Hepatocyte (in vitro differentiated cells): ENCODE measurements at regions not wholly inside any gene's neighbourhood (a gene's known extent, or its start where the extent isn't known, plus 50 kb on each side); places are given as distances from the start of the nearest gene placed in this dataset.

Experiments used
- DNase-seq: peaks from one replicate; pipeline ENCODE4 v3.0.0-alpha.2; 2016; ENCODE audit warnings: low spot score
- H2AFZ ChIP-seq: fragments of 200-600 bp; sonication (generic); 2 replicates; pipeline ENCODE4 v1.6.0; 2016; ENCODE audit warnings: antibody characterized with exemption, mild to moderate bottlenecking
- H3K27ac ChIP-seq: fragments of 200-600 bp; sonication (generic); 2 replicates; pipeline ENCODE4 v1.5.1; 2016; ENCODE audit warnings: mild to moderate bottlenecking
- H3K27me3 ChIP-seq: fragments of 200-600 bp; sonication (generic); 2 replicates; pipeline ENCODE4 v1.6.1; 2016
- H3K36me3 ChIP-seq: fragments of 200-600 bp; sonication (generic); replicated peaks from 2 replicates; pipeline ENCODE4 v1.5.1; 2016; ENCODE audit warnings: low read depth; ENCODE audit not compliant: insufficient read depth
- H3K4me1 ChIP-seq: fragments of 200-600 bp; sonication (generic); 2 replicates; pipeline ENCODE4 v1.5.1; 2016; ENCODE audit warnings: mild to moderate bottlenecking, moderate library complexity; ENCODE audit not compliant: insufficient read depth
- H3K4me2 ChIP-seq: fragments of 200-600 bp; sonication (generic); 2 replicates; pipeline ENCODE4 v1.6.0; 2016
- H3K4me3 ChIP-seq: fragments of 200-600 bp; sonication (generic); 2 replicates; pipeline ENCODE4 v1.5.1; 2016; ENCODE audit warnings: mild to moderate bottlenecking
- H3K79me2 ChIP-seq: fragments of 200-600 bp; sonication (generic); 2 replicates; pipeline ENCODE4 v1.6.0; 2017; ENCODE audit warnings: mild to moderate bottlenecking
- H3K9me2 ChIP-seq: fragments of 200-600 bp; sonication (generic); replicated peaks from 2 replicates; pipeline ENCODE4 v1.6.0; 2017; ENCODE audit warnings: mild to moderate bottlenecking; ENCODE audit not compliant: insufficient read depth
- H3K9me3 ChIP-seq: fragments of 200-600 bp; sonication (generic); 2 replicates; pipeline ENCODE4 v1.5.1; 2016; ENCODE audit warnings: low read depth, mild to moderate bottlenecking
- H4K20me1 ChIP-seq: fragments of 200-600 bp; sonication (generic); 2 replicates; pipeline ENCODE4 v1.6.0; 2016; ENCODE audit warnings: mild to moderate bottlenecking; ENCODE audit not compliant: insufficient read depth, poor library complexity, severe bottlenecking
- EZH2 ChIP-seq: fragments of 200-600 bp; sonication (generic); IDR thresholded peaks from 2 replicates; pipeline ENCODE4 v1.6.1; 2016; ENCODE audit warnings: antibody characterized with exemption, mild to moderate bottlenecking, borderline replicate concordance
- EZH2phosphoT487 ChIP-seq: fragments of 200-600 bp; sonication (generic); IDR thresholded peaks from one replicate; pipeline ENCODE4 v1.6.1; 2018; ENCODE audit warnings: antibody characterized with exemption, mild to moderate bottlenecking, low read depth, moderate library complexity; ENCODE audit not compliant: unreplicated experiment, severe bottlenecking
- WGBS: methylation state at CpG from one replicate; pipeline ENCODE4 v1.1.6; 2016; ENCODE audit warnings: low lambda C conversion rate; ENCODE audit errors: missing lambda C conversion rate; 5-methylcytosine and 5-hydroxymethylcytosine counted together
- TF ChIP-seq, protein P1 (sequence below): fragments of 200-600 bp; sonication (generic); IDR thresholded peaks from 2 replicates; pipeline ENCODE4 v1.5.1; 2016; ENCODE audit warnings: antibody characterized with exemption, mild to moderate bottlenecking; ENCODE audit not compliant: poor library complexity

DNA sequence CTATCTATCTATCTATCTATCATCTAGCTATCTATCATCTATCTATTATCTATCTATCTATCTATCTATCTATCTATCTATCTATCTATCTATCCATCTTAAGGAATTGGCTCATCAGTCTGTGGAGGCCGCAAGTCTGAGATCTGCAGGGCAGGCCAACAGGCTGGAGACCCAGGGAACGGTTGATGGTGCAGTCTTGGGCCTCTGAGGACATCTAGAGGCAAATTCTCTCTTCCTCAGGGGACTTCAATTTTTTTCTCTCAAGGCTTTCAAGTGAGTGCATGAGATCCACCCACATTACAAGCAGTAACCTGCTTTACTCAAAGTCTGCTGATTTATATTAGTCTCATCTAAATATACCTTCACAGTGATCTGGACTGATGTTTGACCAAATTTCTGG lies 197.0 kb downstream of the GLRX3 start:
- Histone ChIP-seq H4K20me1 (no peaks in the 10 kb centered on the region), H3K27me3 (no peaks in the 10 kb centered on the region), H3K4me3 (no peak overlapping the region), H3K4me1 (no peaks in the 10 kb centered on the region), H3K9me3 (no peaks in the 10 kb centered on the region), H3K79me2 (no peaks in the 10 kb centered on the region), H2AFZ (no peak overlapping the region), H3K9me2 (no peaks in the 10 kb centered on the region), H3K36me3 (no peaks in the 10 kb centered on the region), H3K4me2 (no peak overlapping the region), H3K27ac (no peak overlapping the region)
- TF ChIP-seq EZH2 (no peak), EZH2phosphoT487 (no peak)
- TF ChIP-seq, protein P1, sequence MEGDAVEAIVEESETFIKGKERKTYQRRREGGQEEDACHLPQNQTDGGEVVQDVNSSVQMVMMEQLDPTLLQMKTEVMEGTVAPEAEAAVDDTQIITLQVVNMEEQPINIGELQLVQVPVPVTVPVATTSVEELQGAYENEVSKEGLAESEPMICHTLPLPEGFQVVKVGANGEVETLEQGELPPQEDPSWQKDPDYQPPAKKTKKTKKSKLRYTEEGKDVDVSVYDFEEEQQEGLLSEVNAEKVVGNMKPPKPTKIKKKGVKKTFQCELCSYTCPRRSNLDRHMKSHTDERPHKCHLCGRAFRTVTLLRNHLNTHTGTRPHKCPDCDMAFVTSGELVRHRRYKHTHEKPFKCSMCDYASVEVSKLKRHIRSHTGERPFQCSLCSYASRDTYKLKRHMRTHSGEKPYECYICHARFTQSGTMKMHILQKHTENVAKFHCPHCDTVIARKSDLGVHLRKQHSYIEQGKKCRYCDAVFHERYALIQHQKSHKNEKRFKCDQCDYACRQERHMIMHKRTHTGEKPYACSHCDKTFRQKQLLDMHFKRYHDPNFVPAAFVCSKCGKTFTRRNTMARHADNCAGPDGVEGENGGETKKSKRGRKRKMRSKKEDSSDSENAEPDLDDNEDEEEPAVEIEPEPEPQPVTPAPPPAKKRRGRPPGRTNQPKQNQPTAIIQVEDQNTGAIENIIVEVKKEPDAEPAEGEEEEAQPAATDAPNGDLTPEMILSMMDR = peak; percentile 43
- WGBS = 29% methylated on average over 2 of the region's 2 CpGs
- no peak for DNase-seq

DNA sequence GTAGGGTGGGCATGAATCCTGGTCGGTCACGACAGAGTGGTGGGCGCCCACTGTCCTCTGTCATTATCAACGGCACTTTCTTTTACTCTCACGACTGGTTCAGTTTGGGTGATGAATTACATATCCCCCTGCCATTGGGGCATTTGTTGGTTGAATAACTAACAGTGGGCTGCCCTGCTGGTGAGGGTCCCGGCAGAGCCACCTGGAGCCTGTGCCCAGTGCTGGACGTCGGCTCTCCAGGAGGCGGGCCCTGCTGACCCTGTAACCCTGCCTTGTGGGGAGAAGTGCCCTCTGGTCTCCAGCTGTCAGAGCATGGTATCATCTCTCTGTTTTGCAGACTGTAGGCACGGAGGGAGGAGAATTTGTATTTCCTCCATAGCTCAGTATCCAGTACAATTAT lies 199.1 kb downstream of the GLRX3 start:
- 89% methylated on average over 10 of the region's 10 CpGs for WGBS
- H3K79me2 ChIP-seq = no peaks in the 10 kb centered on the region
- no peaks in the 10 kb centered on the region for H3K27me3 ChIP-seq
- H2AFZ ChIP-seq = no peak overlapping the region
- no peak overlapping the region for H3K27ac ChIP-seq
- no peak overlapping the region for H3K4me2 ChIP-seq
- H3K9me2 ChIP-seq = no peaks in the 10 kb centered on the region
- no peaks in the 10 kb centered on the region for H4K20me1 ChIP-seq
- H3K9me3 ChIP-seq = no peaks in the 10 kb centered on the region
- H3K4me3 ChIP-seq = no peak overlapping the region
- no peaks in the 10 kb centered on the region for H3K36me3 ChIP-seq
- TF ChIP-seq EZH2 (no peak), EZH2phosphoT487 (no peak)
- TF ChIP-seq, protein P1 = no peak
- no peaks in the 10 kb centered on the region for H3K4me1 ChIP-seq
- no peak for DNase-seq

DNA sequence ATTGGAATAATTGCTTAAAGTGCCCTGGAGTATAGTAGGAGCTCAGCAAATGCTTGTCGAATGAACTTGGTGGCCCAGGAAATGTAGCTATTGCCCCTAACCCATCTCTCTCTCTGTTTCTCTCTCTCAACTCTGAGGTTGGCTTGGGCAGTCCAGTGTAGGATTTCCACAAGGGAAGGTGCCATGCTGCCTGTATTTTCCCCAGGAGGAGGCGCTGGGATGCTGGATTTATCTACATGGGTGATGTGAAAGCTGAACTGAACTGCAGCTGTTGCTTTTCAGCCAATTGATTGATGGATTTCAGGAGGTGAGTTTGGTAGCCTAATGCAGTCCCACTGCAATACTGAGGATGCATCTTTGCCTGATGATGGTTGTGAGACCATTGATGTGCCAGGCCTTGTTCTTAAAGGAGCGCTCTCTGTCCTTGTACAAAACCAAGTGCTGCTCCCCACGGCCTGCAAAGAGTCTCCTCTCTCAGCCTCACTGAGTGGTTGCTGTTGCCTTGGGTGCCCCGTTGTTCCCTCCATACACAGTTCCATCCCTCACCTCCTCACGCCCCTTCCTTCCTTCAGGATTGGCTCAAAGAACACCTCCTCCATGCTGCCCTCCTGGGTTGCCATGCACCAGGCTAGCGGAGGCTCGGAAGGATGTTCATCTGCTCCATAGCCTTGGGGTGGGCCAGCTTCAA lies 200.6 kb downstream of the GLRX3 start:
- Histone ChIP-seq H3K36me3 (no peaks in the 10 kb centered on the region), H3K9me3 (no peaks in the 10 kb centered on the region), H3K4me2 (no peak overlapping the region), H3K9me2 (no peaks in the 10 kb centered on the region), H3K4me1 (no peaks in the 10 kb centered on the region), H3K79me2 (no peaks in the 10 kb centered on the region), H3K27ac (no peak overlapping the region), H3K4me3 (no peak overlapping the region), H3K27me3 (no peaks in the 10 kb centered on the region), H4K20me1 (no peaks in the 10 kb centered on the region), H2AFZ (no peak overlapping the region)
- no peak for DNase-seq
- 73% methylated on average over 8 of the region's 8 CpGs for WGBS
- TF ChIP-seq, protein P1 = peak; percentile 32
- TF ChIP-seq EZH2 = no peak

DNA sequence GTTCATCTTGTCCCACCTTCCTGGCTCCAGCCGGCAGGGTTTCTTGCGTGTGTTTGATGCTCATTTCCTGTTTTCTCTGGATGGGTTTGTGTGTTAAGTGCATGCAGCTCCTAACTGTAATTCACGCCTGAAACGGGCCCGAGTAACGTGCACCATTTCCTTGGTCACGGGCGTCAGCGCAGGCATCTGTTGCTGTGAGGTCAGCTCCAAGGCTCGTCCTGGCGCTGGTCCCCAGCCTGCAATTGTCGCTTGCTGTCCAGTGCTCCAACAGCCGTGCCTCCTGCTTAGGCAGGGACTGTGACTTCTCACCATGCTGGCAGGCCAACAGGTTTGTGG lies 201.1 kb downstream of the GLRX3 start:
- no peaks in the 10 kb centered on the region for H3K9me2 ChIP-seq
- no peak overlapping the region for H3K4me2 ChIP-seq
- H2AFZ ChIP-seq = no peak overlapping the region
- DNase-seq = no peak
- no peaks in the 10 kb centered on the region for H3K9me3 ChIP-seq
- H3K4me1 ChIP-seq = no peaks in the 10 kb centered on the region
- H3K36me3 ChIP-seq = no peaks in the 10 kb centered on the region
- no peaks in the 10 kb centered on the region for H3K79me2 ChIP-seq
- WGBS = 88% methylated on average over 13 of the region's 13 CpGs
- no peaks in the 10 kb centered on the region for H3K27me3 ChIP-seq
- no peak overlapping the region for H3K4me3 ChIP-seq
- H4K20me1 ChIP-seq = no peaks in the 10 kb centered on the region
- TF ChIP-seq EZH2 (no peak), EZH2phosphoT487 (no peak)
- TF ChIP-seq, protein P1 = no peak
- no peak overlapping the region for H3K27ac ChIP-seq
